Inflammatory macrophage treated with lipopolysaccharide for 1 hour (primary cell): ENCODE measurements at regions not wholly inside any gene's neighbourhood (a gene's known extent, or its start where the extent isn't known, plus 50 kb on each side); places are given as distances from the start of the nearest gene placed in this dataset.
"Not testable (repeated sequence)": the region's sequence is repeated elsewhere in the genome, so short reads cannot be mapped to it uniquely, and the experiment has no call there.

Experiments
- DNase-seq, 2 donors: peaks; one replicate each; pipeline ENCODE4 v3.0.0-alpha.2; 2020 to 2022

DNA sequence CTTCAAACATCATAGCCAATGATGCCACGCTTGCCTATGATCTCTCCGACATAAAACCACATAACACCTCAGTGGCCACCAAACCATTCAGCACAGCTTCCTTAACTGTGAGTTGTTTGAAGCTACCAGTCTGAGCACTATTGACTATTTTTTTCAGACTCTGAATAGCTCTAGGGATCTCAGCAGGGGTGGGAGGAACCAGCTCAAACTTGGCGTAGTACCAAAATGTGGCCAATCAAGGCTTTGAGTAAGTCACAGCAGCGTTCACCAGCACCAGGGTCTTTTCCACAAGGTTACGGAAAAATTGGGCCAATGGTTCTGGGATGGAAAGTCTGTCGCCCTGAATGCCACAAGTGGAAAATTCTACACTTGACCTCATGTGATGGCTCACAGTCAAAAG lies 70.6 kb downstream of the SMPDL3A start:
- DNase-seq = no peak

DNA sequence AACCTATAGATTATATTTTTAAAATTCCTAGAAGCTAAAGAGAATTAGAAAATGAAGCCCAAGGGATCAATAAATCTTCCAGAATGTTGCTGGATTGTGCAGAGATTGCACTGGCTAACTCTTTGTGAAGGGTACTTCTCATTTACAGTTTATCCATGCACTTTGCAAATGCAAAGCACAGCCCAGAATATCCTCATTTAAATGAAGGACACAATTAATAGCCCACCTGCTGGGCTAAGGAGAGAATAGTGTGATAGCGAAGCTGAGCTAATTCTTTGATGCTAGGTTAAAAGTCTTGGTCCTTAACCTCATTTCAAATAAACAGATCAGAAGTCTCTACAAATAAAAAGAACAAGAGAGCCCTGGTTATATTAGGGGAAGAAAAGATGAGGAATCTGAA lies 72.5 kb downstream of the SMPDL3A start:
- DNase-seq = no peak

DNA sequence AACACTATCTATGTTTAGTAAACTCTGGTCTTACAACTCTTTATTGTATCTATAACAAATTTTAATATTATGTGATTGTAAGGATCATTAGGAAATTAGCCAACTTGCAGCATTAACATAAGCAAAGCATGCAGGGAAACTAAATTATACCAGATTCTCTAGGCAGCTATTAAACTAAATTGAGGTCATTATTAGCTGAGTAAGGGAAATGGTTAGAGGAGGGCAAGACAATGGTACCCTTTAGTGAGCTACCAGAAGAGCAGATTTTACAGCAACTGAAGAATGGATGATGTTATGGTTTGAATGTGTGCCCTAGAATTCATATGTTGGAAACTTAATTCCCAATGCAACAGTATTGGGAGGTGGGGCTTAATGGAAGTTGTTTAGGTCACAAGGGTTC lies 79.1 kb downstream of the SMPDL3A start:
- DNase-seq = no peak

DNA sequence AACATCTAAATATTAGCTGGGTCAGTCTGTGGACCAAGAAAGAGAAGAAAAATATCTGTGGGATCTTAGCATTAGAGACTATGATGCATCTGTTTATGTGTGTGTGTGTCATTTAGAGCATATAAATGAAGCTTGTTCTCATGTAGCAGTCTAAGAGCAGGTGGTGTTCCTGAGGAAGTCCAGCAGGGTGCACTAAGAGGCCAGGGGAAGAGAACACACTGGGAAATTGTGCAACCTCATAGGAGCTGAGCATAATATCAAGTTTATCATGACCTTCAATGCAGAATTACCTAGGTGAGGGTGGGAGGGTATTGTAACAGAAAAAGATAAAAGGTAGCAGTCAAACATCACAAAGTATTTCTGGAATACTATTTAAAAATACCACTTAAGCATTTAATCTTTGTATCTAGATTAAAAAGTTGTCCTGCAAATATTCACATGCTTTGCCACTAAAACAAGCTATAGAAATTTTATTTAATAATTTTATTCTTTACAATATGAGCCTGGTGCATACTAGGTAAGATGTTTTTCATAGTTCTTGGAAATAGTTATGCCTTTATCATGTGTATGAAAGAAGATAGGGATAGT lies 80.5 kb downstream of the SMPDL3A start:
- peak; percentile 31 to 44 for DNase-seq

DNA sequence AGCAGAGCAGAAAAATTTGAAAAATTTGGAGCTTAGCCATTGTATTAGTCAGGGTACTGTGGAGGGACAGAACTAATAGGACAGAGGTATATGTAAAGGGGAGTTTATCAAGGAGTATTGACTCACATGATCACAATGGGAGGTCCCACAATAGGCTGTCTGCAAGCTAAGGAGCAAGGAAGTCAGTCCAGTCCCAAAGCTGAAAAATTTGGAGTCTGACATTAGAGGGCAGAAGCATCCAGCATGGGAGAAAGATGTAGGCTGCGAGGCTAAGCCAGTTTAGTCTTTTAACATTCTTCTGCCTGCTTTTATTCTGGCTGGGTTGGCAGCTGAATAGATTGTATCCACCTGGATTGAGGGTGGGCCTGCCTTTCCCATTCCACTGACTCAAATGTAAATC lies 82.0 kb downstream of the SMPDL3A start:
- no peak for DNase-seq

DNA sequence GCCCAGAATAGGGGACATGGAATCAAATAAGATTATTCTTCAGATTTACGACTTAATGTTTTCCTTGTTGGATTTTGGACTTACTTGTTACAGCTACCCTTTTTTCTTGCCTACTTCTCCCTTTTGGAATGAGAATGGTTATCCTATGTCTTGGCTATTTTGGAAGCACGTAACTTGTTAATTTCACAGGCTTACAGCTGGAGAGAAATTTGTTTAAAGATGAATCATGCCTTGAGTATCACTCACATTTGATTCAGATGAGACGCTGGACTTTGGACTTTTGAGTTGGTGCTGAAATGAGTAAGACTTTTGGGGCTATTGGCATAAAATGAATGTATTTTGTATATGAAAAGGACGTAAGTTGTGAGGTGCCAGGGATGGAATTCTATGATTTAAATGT lies 83.3 kb downstream of the SMPDL3A start:
- DNase-seq = no peak

DNA sequence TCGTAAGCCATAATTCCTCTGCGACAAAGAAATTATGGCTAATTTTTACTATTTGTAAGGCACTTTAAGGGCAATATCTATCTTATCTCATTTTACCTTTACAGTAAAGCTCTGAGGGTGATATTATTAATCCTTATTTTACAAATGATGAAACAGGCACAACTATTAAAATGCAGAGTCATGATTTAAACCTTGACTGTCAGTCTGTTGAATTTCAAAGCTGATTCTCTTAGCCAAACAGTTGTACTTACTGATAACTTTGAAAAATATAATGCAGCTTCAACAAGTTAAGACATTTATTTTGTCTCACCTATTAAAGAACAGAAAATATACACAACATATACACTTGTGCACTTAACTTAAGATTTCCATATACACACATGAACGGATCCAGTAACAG lies 88.2 kb downstream of the SMPDL3A start:
- DNase-seq = no peak

DNA sequence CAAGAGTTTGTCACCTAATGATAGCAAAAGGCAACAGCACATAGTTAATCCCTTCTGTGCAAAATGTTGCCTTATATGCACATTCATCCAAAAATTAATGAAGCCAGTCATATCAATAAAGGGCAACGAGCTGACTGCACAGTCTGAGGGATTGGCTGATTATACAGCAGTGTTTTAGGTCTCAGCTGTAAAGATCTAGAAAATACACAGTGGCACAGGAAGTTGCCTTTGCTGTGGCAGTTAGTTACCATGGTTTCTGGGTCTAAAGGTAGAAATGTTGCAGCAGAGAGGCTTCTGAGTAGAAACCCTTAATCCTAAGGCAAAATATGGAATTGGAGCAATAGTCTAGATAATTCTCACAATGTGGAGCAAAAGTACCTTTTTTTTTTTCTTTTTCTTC lies 89.7 kb downstream of the SMPDL3A start:
- DNase-seq = no peak

DNA sequence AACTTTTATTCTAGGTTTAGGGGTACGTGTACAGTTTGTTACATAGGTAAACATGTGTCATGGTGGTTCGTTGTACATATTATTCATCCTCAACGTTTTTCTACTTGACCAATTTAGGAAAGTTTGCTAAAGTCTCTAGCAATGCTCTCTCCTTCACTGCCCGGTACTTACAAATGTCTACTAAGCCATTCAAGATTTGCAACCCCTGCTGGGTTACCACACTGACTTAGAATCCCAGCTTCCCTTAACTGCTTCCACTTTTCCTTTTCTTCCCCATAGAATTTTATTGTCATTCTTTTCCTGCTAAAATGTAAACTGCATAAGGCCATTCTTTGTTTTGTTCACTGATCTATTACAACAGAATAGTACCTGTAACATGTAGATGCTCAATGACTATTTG lies 97.4 kb downstream of the SMPDL3A start:
- DNase-seq = no peak

DNA sequence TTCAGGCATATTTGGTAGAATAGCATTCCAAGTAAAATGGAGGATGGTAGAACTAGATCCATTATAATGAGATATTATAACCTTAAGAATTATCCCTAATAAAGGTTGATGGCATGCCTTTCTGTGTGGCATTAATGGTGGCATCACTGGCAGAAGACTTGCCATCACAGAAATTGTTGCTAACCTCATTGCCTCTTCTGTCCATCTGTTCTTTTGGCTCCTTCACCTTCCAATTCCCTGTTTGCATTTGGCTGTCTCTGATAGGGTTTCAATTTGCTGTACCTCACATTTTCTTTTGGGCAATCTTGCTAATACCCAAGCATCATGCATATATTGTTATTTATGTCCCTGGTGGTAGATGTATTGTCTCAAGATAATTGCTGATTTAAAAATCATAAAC lies 98.9 kb downstream of the SMPDL3A start:
- no peak for DNase-seq

DNA sequence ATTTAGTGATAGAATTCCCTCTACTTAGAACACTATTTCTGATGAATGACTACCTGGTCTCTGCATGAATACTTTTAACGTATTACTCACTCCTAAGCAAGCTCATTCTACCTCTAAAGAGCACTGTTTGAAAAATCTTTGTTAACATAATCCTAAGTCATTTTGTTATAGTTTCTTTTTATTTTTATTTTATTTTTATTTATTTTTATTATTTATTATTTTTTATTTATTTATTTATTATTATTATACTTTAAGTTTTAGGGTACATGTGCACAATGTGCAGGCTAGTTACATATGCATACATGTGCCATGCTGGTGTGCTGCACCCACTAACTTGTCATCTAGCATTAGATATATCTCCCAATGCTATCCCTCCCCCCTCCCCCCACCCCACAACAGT lies 99.6 kb downstream of the SMPDL3A start:
- not testable (repeated sequence) for DNase-seq

DNA sequence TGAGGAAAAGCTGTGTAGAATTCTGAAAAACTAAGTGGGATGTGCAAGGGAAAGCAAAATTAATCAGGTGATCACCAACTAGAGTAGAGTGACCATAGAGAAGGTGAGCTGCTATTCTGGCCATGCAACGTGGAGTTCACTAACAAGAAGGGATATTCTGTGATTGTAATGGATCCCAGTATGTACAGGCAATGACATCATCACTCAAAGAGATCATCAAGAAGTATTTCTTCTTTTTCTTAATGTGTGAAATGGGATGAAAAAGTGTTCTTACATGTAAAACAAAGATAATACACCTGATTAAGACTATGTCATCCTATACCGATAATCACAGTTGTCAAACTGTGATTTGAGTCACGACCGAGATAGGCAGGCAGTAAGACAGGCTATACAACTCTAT lies 101.2 kb downstream of the SMPDL3A start:
- DNase-seq = no peak

DNA sequence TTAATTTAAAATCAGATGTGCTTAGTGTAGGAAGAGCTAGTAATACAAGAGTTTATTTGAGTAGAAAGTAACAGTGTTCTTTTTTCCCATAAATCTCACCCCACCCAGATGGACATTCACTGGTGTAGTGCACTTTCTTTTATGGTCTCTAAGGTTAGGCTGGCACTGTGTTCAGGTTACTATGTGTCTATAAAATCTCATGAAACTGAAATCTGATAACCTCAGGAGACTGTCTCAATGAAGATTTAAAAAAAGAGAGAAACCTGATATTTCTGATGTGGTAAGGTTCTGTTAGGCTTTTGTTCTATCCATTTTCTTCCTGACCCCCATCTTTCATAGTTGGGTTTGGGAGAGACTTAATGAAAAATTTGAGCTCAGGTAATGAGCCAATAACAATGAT lies 101.2 kb upstream of the CLVS2 start:
- DNase-seq = no peak

DNA sequence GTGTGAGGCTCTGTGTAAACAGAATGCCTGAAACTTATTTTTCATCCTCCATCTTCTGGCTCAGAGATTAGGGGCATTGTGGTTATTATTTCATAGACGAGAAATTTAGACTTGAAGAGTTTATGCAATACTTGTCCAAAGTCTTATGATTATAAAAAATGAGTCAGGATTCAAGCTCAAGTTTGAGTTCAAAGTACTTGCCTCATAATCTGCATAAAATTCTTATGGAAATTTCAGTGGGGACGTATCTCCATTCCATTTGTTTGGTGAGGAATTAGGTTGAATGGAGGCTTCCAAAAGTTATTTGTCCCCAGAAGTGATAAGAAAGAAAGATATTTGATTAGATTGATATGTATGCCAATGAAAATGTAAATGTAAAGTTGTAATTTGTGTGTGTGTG lies 93.7 kb upstream of the CLVS2 start:
- DNase-seq = no peak

DNA sequence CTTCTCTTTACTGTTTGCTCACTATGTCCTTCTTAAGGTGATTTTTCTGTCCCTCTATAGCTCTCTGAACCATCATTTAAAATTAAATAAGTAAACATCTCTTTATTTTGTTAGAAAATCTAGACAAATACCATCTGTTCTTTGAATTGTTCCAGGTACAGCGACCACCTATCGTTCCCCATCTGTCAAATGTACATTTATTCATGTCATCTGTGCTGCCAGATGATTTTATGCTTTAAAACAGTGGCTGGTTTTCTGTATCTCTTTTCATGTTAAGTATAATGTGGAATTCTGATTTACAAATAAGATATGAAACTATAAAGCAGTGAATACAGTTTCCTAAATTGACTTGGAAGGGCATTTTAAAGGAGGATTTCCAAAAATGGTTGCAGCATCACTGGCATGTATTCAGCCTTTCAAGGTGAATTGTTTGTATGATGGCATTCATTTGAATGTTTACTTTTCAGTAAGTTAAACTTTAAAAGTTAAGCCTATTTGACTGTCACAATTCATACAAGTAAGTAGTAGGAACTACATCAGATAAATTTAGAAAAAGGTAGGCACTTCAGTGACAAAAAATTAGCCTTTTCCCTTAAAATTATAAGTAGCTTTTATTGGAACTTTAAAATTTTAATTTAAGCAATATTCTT lies 92.6 kb upstream of the CLVS2 start:
- DNase-seq = no peak

DNA sequence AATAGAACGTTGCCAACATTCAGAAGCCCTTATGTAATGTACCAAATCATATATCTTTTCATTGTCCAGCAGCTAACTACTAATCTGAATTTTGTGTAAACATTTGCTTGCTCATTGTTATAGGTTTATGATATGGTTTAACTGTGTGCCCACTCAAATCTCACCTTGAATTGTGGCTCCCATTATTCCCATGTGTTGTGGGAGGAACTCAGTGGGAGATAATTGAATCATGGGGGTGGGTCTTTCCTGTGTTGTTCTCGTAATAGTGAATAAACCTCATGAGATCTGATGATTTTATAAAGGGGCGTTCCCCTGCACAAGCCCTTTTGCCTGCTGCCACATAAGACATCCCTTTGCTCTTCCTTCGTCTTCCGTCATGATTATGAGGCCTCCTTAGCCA lies 91.9 kb upstream of the CLVS2 start:
- DNase-seq = no peak

DNA sequence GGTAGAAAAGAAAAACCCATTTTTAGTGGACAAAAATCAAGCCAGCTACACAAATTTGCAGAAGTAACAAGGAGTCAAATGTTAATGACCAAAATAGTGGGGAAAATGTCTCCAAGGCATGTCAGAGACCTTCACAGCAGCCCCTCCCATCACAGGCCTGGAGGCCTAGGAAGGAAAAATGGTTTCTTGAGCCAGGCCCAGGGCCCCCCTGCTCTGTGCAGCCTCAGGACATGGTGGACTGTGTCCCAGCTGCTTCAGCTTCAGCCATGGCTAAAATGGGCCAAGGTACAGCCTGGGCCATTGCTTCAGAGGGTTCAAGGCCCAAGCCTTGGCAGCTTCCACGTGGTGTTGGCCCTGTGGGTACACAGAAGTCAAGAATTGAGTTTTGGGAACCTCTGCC lies 82.5 kb upstream of the CLVS2 start:
- no peak for DNase-seq

DNA sequence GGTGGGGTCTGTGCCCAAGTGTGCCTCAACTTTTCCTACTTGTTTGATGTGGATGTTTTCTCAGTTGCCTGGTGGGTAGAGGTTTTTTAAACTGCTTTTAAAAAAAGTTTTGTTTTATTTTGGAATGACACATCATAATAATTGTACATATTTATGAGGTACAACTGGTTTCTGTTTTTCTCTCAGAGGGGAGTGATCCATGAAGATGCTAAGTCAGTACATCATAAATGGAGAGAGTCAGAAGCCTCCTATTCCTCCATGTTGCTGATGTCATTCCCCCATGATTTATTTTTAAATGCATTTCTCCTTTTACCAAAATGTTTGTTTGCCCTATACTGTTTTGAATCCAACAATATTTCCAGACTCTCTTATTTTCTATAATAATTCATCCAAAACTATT lies 77.3 kb upstream of the CLVS2 start:
- no peak for DNase-seq

DNA sequence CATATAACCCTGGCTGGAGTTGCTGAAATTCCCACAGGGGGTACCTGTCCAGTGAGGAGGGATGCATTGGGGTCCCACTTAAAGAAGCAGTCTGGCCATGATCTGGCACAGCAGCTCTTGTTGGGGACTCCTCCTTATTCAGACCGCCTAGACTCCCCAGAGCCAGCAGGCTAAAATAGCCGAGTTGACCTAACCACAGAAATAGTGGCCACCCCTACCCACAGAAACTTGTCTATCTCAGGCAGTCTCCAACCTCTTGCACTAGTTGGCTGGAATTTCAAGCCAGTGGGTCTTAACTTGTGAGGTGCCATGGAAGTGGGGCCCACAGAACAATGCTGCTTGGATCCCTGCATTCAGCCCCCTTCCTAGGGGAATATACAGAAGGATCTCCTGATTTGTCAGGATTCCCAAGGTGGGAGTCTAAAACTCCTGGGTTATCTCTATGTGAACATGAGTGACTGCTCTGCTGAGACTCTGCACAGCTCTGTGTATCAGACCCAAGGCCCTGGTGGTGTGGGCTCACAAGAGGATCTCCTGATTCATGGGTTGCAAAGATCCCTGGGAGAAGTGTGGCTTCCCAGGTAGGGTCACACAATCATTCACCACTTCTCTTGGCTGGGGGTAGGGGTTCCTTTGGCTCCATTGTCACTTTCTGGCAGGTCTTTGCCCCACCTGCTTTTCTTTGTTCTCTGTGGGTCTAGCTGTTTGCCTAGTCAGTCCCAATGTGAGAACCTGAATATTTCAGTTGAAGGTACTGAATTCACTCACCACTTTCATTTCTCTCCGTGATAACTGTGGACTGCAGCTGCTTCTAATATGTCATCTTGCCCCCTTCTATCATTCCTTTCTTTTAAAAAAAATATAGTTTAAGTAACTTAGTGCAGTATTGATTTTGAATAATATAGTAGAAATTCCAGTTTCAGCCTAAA lies 65.5 kb upstream of the CLVS2 start:
- no peak for DNase-seq

DNA sequence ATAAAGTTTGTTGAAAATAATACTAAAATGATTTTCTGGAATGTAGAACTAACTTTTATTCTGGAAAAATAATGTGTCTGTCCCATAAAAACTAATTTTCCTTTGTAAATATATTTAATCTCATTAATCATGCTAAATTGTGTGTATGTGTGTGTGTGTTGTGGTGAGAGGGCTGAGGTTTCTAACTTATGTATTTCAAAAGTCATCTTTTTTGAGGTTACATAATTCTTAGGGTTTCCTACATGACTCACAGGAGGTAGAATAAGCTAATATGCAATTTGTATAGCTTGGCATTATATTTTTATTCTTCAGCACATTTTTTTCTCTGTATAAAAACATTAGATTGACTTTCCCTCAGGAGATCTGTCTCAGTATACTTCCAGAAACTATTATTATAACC lies 64.1 kb upstream of the CLVS2 start:
- DNase-seq = no peak

DNA sequence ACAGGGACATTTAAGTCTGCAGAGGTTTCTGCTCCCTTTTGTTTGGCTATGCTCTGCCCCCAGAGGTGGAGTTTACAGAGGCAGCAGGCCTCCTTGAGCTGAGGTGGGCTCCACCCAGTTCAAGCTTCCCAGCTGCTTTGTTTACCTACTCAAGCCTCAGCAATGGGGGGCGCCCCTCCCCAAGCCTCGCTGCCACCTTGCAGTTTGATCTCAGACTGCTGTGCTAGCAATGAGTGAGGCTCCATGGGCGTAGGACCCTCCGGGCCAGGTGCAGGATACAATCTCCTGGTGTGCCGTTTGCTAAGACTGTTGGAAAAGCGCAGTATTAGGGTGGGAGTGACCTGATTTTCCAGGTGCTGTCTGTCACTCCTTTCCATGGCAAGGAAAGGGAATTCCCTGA lies 51.1 kb upstream of the CLVS2 start:
- not testable (repeated sequence) for DNase-seq
